ENCODE measurements at regions not wholly inside any gene's neighbourhood (a gene's known extent, or its start where the extent isn't known, plus 50 kb on each side); places are given as distances from the start of the nearest gene placed in this dataset.
"Not testable (repeated sequence)": the region's sequence is repeated elsewhere in the genome, so short reads cannot be mapped to it uniquely, and the experiment has no call there.

GRCh38 chr9:31745468-31745867 lies 639.0 kb upstream of the ACO1 start:
- Histone ChIP-seq H3K36me3 (ENCODE audit: insufficient read depth, low read depth, low read length) (no peaks in the 10 kb centered on the region), H3K9me3 (ENCODE audit: insufficient read depth, low read depth, low read length) (no peaks in the 10 kb centered on the region), H3K4me1 (ENCODE audit: insufficient read depth, low read length) (no peaks in the 10 kb centered on the region), H3K9ac (ENCODE audit: low read depth, low read length) (no peak overlapping the region), H3K4me3 (ENCODE audit: low read length) (no peak overlapping the region), H3K27ac (ENCODE audit: low read length) (no peak overlapping the region), H3K27me3 (ENCODE audit: insufficient read depth, low read length) (no peaks in the 10 kb centered on the region)

DNA sequence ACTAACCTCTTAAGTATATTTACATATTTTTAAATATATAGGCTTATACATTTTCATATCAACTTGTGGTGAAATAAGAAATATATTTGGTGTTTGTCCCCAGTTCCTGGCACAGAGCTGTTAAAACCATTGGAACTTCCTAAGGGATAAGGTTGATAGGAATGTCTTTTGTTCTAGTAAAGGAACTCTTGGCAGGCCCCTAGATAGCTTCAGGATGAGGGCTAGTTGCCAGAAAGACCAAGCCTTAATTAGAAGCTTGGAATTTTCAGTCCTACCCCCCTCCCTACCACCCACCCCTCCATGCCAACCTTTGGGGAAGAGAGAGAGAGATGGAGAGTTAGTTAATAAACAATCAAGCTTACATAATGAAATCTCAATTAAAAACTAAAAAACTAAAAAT lies 638.6 kb upstream of the ACO1 start:
- no peak overlapping the region for H3K9ac ChIP-seq (ENCODE audit: low read depth, low read length)
- no peak overlapping the region for H3K27ac ChIP-seq (ENCODE audit: low read length)
- no peaks in the 10 kb centered on the region for H3K4me1 ChIP-seq (ENCODE audit: insufficient read depth, low read length)

DNA sequence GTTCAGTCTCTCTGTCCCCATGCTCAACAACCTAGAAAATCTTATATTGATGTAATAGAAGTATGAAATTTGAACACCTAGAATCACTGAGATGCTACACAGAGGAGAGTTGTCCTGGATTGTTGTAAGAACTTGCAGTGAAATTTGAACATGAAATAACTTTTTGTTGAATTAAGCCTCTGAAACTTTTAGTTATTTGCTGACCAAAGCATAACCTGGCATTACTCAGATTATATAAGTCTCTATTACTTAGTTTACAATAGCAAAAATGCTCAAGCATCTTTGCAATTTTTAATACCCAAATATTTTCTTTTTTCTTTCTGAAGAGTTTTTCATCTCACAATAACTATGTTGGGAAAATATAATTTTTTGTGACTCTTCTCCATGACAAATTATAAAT lies 630.7 kb upstream of the ACO1 start:
- Histone ChIP-seq H3K27me3 (ENCODE audit: insufficient read depth, low read length) (no peaks in the 10 kb centered on the region), H3K4me3 (ENCODE audit: low read length) (no peak overlapping the region), H3K4me1 (ENCODE audit: insufficient read depth, low read length) (no peaks in the 10 kb centered on the region), H3K36me3 (ENCODE audit: insufficient read depth, low read depth, low read length) (no peaks in the 10 kb centered on the region), H3K9ac (ENCODE audit: low read depth, low read length) (no peak overlapping the region), H3K27ac (ENCODE audit: low read length) (no peak overlapping the region), H3K9me3 (ENCODE audit: insufficient read depth, low read depth, low read length) (no peaks in the 10 kb centered on the region)

More for the DNA sequence above, 638.6 kb upstream of the ACO1 start:
- Histone ChIP-seq H3K9me3 (ENCODE audit: insufficient read depth, low read depth, low read length) (no peaks in the 10 kb centered on the region), H3K4me3 (ENCODE audit: low read length) (no peak overlapping the region), H3K27me3 (ENCODE audit: insufficient read depth, low read length) (no peaks in the 10 kb centered on the region), H3K36me3 (ENCODE audit: insufficient read depth, low read depth, low read length) (no peaks in the 10 kb centered on the region)

- peaks cover 6% of the 10 kb centered on the region for H3K9me3 ChIP-seq (ENCODE audit: insufficient read depth, low read depth, low read length)
- H3K36me3 ChIP-seq (ENCODE audit: insufficient read depth, low read depth, low read length): no peaks in the 10 kb centered on the region
- H3K27ac ChIP-seq (ENCODE audit: low read length): no peak overlapping the region
- no peaks in the 10 kb centered on the region for H3K4me1 ChIP-seq (ENCODE audit: insufficient read depth, low read length)
- H3K4me3 ChIP-seq (ENCODE audit: low read length): no peak overlapping the region
- no peaks in the 10 kb centered on the region for H3K27me3 ChIP-seq (ENCODE audit: insufficient read depth, low read length)
- H3K9ac ChIP-seq (ENCODE audit: low read depth, low read length): no peak overlapping the region
These were observed 624.7 kb upstream of the ACO1 start for GRCh38 chr9:31759703-31760102.

- not testable (repeated sequence) for H3K27me3 ChIP-seq (ENCODE audit: insufficient read depth, low read length); H3K4me3 ChIP-seq (ENCODE audit: low read length); H3K36me3 ChIP-seq (ENCODE audit: insufficient read depth, low read depth, low read length); H3K4me1 ChIP-seq (ENCODE audit: insufficient read depth, low read length); H3K9ac ChIP-seq (ENCODE audit: low read depth, low read length); H3K27ac ChIP-seq (ENCODE audit: low read length)
- H3K9me3 ChIP-seq (ENCODE audit: insufficient read depth, low read depth, low read length): peaks cover 26% of the 10 kb centered on the region; the same call in 1 of the 2 replicates
These were observed 610.4 kb upstream of the ACO1 start for GRCh38 chr9:31774021-31774420.

GRCh38 chr9:31774571-31774970 lies 609.9 kb upstream of the ACO1 start:
- Histone ChIP-seq H3K9me3 (ENCODE audit: insufficient read depth, low read depth, low read length) (peaks cover 26% of the 10 kb centered on the region; the same call in 1 of the 2 replicates), H3K9ac (ENCODE audit: low read depth, low read length) (no peak overlapping the region), H3K36me3 (ENCODE audit: insufficient read depth, low read depth, low read length) (no peaks in the 10 kb centered on the region), H3K4me1 (ENCODE audit: insufficient read depth, low read length) (no peaks in the 10 kb centered on the region), H3K27ac (ENCODE audit: low read length) (no peak overlapping the region), H3K4me3 (ENCODE audit: low read length) (no peak overlapping the region), H3K27me3 (ENCODE audit: insufficient read depth, low read length) (no peaks in the 10 kb centered on the region)

DNA sequence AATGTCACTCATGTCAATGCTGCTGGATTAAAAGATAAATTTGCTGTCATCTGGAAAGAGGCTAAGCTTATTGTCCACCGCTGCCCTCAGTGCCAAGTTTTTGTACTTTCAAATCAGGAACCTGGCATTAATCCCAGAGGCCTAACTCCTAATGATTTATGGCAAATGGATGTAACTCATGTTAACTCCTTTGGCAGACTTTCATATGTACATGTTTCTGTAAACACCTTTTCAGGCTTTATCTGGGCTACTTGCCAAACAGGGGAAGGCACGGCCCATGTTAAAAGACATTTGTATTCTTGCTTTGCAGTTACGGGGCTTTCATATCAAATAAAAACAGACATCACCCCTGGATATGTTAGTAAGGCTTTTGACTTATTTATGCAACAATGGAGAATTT lies 608.0 kb upstream of the ACO1 start:
- Histone ChIP-seq H3K27me3 (ENCODE audit: insufficient read depth, low read length) (no peaks in the 10 kb centered on the region), H3K27ac (ENCODE audit: low read length) (no peak overlapping the region), H3K4me1 (ENCODE audit: insufficient read depth, low read length) (no peaks in the 10 kb centered on the region), H3K9me3 (ENCODE audit: insufficient read depth, low read depth, low read length) (peaks cover 30% of the 10 kb centered on the region), H3K4me3 (ENCODE audit: low read length) (no peak overlapping the region), H3K9ac (ENCODE audit: low read depth, low read length) (no peak overlapping the region), H3K36me3 (ENCODE audit: insufficient read depth, low read depth, low read length) (no peaks in the 10 kb centered on the region)

GRCh38 chr9:31783491-31783890 lies 601.0 kb upstream of the ACO1 start:
- peaks cover 28% of the 10 kb centered on the region for H3K9me3 ChIP-seq (ENCODE audit: insufficient read depth, low read depth, low read length)
- H3K27ac ChIP-seq (ENCODE audit: low read length): no peak overlapping the region
- no peak overlapping the region for H3K9ac ChIP-seq (ENCODE audit: low read depth, low read length)
- H3K27me3 ChIP-seq (ENCODE audit: insufficient read depth, low read length): no peaks in the 10 kb centered on the region
- H3K4me3 ChIP-seq (ENCODE audit: low read length): no peak overlapping the region
- H3K36me3 ChIP-seq (ENCODE audit: insufficient read depth, low read depth, low read length): no peaks in the 10 kb centered on the region
- no peaks in the 10 kb centered on the region for H3K4me1 ChIP-seq (ENCODE audit: insufficient read depth, low read length)

DNA sequence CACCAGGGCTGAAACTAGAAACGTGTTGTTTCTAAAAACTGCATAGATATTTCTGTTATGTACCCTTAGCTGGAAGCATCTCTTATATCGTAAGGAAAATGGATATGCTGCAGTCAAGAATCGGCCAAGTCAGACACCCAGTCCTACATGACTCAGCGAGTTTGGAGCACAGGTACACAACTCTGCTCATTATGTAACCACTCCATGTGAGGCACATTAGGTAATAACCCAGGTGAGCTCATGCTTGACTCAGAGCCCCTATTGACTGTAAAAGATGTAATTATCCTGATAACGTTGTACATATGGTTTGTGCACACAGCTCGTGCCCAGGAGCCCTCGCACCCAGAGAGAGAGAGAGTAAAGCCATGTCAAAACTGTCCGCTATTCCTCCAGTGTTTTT lies 593.7 kb upstream of the ACO1 start:
- Histone ChIP-seq H3K9me3 (ENCODE audit: insufficient read depth, low read depth, low read length) (peaks cover 6% of the 10 kb centered on the region), H3K27ac (ENCODE audit: low read length) (no peak overlapping the region), H3K4me1 (ENCODE audit: insufficient read depth, low read length) (no peaks in the 10 kb centered on the region), H3K4me3 (ENCODE audit: low read length) (no peak overlapping the region), H3K36me3 (ENCODE audit: insufficient read depth, low read depth, low read length) (no peaks in the 10 kb centered on the region), H3K27me3 (ENCODE audit: insufficient read depth, low read length) (no peaks in the 10 kb centered on the region), H3K9ac (ENCODE audit: low read depth, low read length) (no peak overlapping the region)

GRCh38 chr9:31799953-31800609 lies 584.4 kb upstream of the ACO1 start:
- peaks cover 7% of the 10 kb centered on the region; the same call in 1 of the 2 replicates for H3K4me1 ChIP-seq (ENCODE audit: insufficient read depth, low read length)
- H3K9ac ChIP-seq (ENCODE audit: low read depth, low read length): no peak overlapping the region
- no peaks in the 10 kb centered on the region for H3K36me3 ChIP-seq (ENCODE audit: insufficient read depth, low read depth, low read length)
- no peak overlapping the region for H3K27ac ChIP-seq (ENCODE audit: low read length)
- H3K9me3 ChIP-seq (ENCODE audit: insufficient read depth, low read depth, low read length): no peaks in the 10 kb centered on the region; the same call in 1 of the 2 replicates
- H3K4me3 ChIP-seq (ENCODE audit: low read length): no peak overlapping the region
- H3K27me3 ChIP-seq (ENCODE audit: insufficient read depth, low read length): no peaks in the 10 kb centered on the region

GRCh38 chr9:31807574-31808256 lies 576.7 kb upstream of the ACO1 start:
- H3K27ac ChIP-seq (ENCODE audit: low read length): no peak overlapping the region
- no peaks in the 10 kb centered on the region for H3K4me1 ChIP-seq (ENCODE audit: insufficient read depth, low read length)
- H3K9me3 ChIP-seq (ENCODE audit: insufficient read depth, low read depth, low read length): no peaks in the 10 kb centered on the region; the same call in 1 of the 2 replicates
- no peak overlapping the region for H3K4me3 ChIP-seq (ENCODE audit: low read length)
- H3K36me3 ChIP-seq (ENCODE audit: insufficient read depth, low read depth, low read length): no peaks in the 10 kb centered on the region
- H3K27me3 ChIP-seq (ENCODE audit: insufficient read depth, low read length): no peaks in the 10 kb centered on the region
- no peak overlapping the region for H3K9ac ChIP-seq (ENCODE audit: low read depth, low read length)

- no peak overlapping the region for H3K27ac ChIP-seq (ENCODE audit: low read length)
- no peak overlapping the region for H3K9ac ChIP-seq (ENCODE audit: low read depth, low read length)
- H3K4me3 ChIP-seq (ENCODE audit: low read length): no peak overlapping the region
- H3K36me3 ChIP-seq (ENCODE audit: insufficient read depth, low read depth, low read length): no peaks in the 10 kb centered on the region
- H3K9me3 ChIP-seq (ENCODE audit: insufficient read depth, low read depth, low read length): no peaks in the 10 kb centered on the region; the same call in 1 of the 2 replicates
- H3K4me1 ChIP-seq (ENCODE audit: insufficient read depth, low read length): no peaks in the 10 kb centered on the region
- no peaks in the 10 kb centered on the region for H3K27me3 ChIP-seq (ENCODE audit: insufficient read depth, low read length)
These were observed 575.7 kb upstream of the ACO1 start for GRCh38 chr9:31808766-31809165.

Data from iPS-20b (cell line).